WTC11 (cell line): ENCODE measurements at regions not wholly inside any gene's neighbourhood (a gene's known extent, or its start where the extent isn't known, plus 50 kb on each side); places are given as distances from the start of the nearest gene placed in this dataset.

Experiments
- ATAC-seq: fragments of 200-7000 bp; cut with Tn5 transposase; 2 replicates; pipeline ENCODE4 v1.10.0; 2021; ENCODE audit warnings: mild to moderate bottlenecking, moderate library complexity
- CTCF ChIA-PET: fragments of 300-600 bp; sonication (Branson Sonifier 250); formaldehyde crosslinking; loops from one replicate; lab custom pipeline; 2021; ENCODE audit warnings: antibody characterized with exemption; lab: Charles Lee
- POLR2A ChIA-PET: fragments of 350-600 bp; sonication (Branson Sonifier 250); formaldehyde crosslinking; loops from one replicate; lab custom pipeline; 2021; ENCODE audit warnings: antibody characterized with exemption; lab: Charles Lee
- DNase-seq: peaks from one replicate; pipeline ENCODE4 v3.0.0; 2021; ENCODE audit warnings: low spot score
- H3K27ac Mint-ChIP-seq: 2 replicates; pipeline ENCODE4 v1.8.0; 2021; ENCODE audit warnings: mixed read lengths
- H3K27me3 Mint-ChIP-seq: 2 replicates; pipeline ENCODE4 v1.8.0; 2021; ENCODE audit warnings: low read depth, mild to moderate bottlenecking, moderate library complexity, mixed read lengths
- H3K36me3 Mint-ChIP-seq: 2 replicates; pipeline ENCODE4 v1.8.0; 2021; ENCODE audit warnings: mixed read lengths
- H3K4me1 Mint-ChIP-seq: 2 replicates; pipeline ENCODE4 v1.8.0; 2022; ENCODE audit warnings: mixed read lengths
- H3K4me3 Mint-ChIP-seq: 2 replicates; pipeline ENCODE4 v1.8.0; 2021; ENCODE audit warnings: mild to moderate bottlenecking, moderate library complexity, mixed read lengths
- H3K9me3 Mint-ChIP-seq: 2 replicates; pipeline ENCODE4 v1.8.0; 2021; ENCODE audit warnings: mixed read lengths
- ATF1 ChIP-seq: sonication (generic); formaldehyde crosslinking; IDR thresholded peaks from 2 replicates; pipeline ENCODE4 v1.8.1; 2023; ENCODE audit warnings: mild to moderate bottlenecking, moderate library complexity, missing genetic modification reagents
- CTCF ChIP-seq: fragments of 200-600 bp; IDR thresholded peaks from 2 replicates; pipeline ENCODE4 v1.8.0; 2022; ENCODE audit warnings: antibody characterized with exemption
- E2F1 ChIP-seq: sonication (generic); formaldehyde crosslinking; IDR thresholded peaks from 2 replicates; pipeline ENCODE4 v1.8.0; 2022; ENCODE audit warnings: mild to moderate bottlenecking, missing genetic modification reagents
- ELF4 ChIP-seq: sonication (generic); formaldehyde crosslinking; IDR thresholded peaks from 2 replicates; pipeline ENCODE4 v1.8.1; 2022; ENCODE audit warnings: low read depth, mild to moderate bottlenecking, moderate library complexity, missing genetic modification reagents
- EMX1 ChIP-seq: fragments of 250-450 bp; sonication (Bioruptor Pico); IDR thresholded peaks from 2 replicates; pipeline ENCODE4 v1.8.0; 2021; ENCODE audit warnings: mild to moderate bottlenecking
- ESRRA ChIP-seq: sonication (generic); formaldehyde crosslinking; IDR thresholded peaks from 2 replicates; pipeline ENCODE4 v1.8.1; 2022; ENCODE audit warnings: mild to moderate bottlenecking, missing genetic modification reagents, borderline replicate concordance
- ETV6 ChIP-seq: sonication (generic); formaldehyde crosslinking; IDR thresholded peaks from 2 replicates; pipeline ENCODE4 v1.8.1; 2022; ENCODE audit warnings: mild to moderate bottlenecking, missing genetic modification reagents
- FOXJ3 ChIP-seq: sonication (generic); formaldehyde crosslinking; IDR thresholded peaks from 2 replicates; pipeline ENCODE4 v1.9.0; 2021; ENCODE audit warnings: missing genetic modification reagents, mild to moderate bottlenecking, borderline replicate concordance
- IRF1 ChIP-seq: sonication (generic); formaldehyde crosslinking; IDR thresholded peaks from 2 replicates; pipeline ENCODE4 v1.8.0; 2023; ENCODE audit warnings: missing genetic modification reagents
- IRF2 ChIP-seq: sonication (generic); formaldehyde crosslinking; IDR thresholded peaks from 2 replicates; pipeline ENCODE4 v1.8.0; 2022; ENCODE audit warnings: low read depth, missing genetic modification reagents, borderline replicate concordance
- JAZF1 ChIP-seq: fragments of 250-450 bp; sonication (Bioruptor Pico); IDR thresholded peaks from 2 replicates; pipeline ENCODE4 v1.9.0; 2021; ENCODE audit warnings: moderate library complexity, mild to moderate bottlenecking, inconsistent platforms
- JUN ChIP-seq: sonication (generic); formaldehyde crosslinking; IDR thresholded peaks from 2 replicates; pipeline ENCODE4 v1.8.0; 2023; ENCODE audit warnings: mild to moderate bottlenecking, missing genetic modification reagents
- MAX ChIP-seq: sonication (generic); formaldehyde crosslinking; IDR thresholded peaks from 2 replicates; pipeline ENCODE4 v1.8.0; 2022; ENCODE audit warnings: mild to moderate bottlenecking, missing genetic modification reagents
- NFE2L1 ChIP-seq: sonication (generic); formaldehyde crosslinking; IDR thresholded peaks from 2 replicates; pipeline ENCODE4 v1.8.1; 2023; ENCODE audit warnings: missing genetic modification reagents
- NR3C1 ChIP-seq: sonication (generic); formaldehyde crosslinking; conservative IDR thresholded peaks from 2 replicates; pipeline ENCODE4 v1.8.1; 2023; ENCODE audit warnings: low read depth, mild to moderate bottlenecking, missing genetic modification reagents
- PREB ChIP-seq: sonication (generic); formaldehyde crosslinking; IDR thresholded peaks from 2 replicates; pipeline ENCODE4 v1.8.1; 2022; ENCODE audit warnings: mild to moderate bottlenecking, missing genetic modification reagents, moderate library complexity, borderline replicate concordance
- PRRX2 ChIP-seq: fragments of 250-450 bp; sonication (Bioruptor Pico); IDR thresholded peaks from 2 replicates; pipeline ENCODE4 v1.8.0; 2021; ENCODE audit warnings: mild to moderate bottlenecking
- TCF7 ChIP-seq: sonication (generic); formaldehyde crosslinking; IDR thresholded peaks from 2 replicates; pipeline ENCODE4 v1.8.0; 2022; ENCODE audit warnings: mild to moderate bottlenecking, low read depth, missing genetic modification reagents, moderate library complexity
- USF1 ChIP-seq: sonication (generic); formaldehyde crosslinking; IDR thresholded peaks from 2 replicates; pipeline ENCODE4 v1.8.0; 2022; ENCODE audit warnings: mild to moderate bottlenecking, missing genetic modification reagents
- ZMAT4 ChIP-seq: fragments of 250-450 bp; sonication (Bioruptor Pico); IDR thresholded peaks from 2 replicates; pipeline ENCODE4 v1.9.0; 2021; ENCODE audit warnings: mild to moderate bottlenecking
- ZNF121 ChIP-seq: sonication (generic); formaldehyde crosslinking; IDR thresholded peaks from 2 replicates; pipeline ENCODE4 v1.8.0; 2023; ENCODE audit warnings: missing genetic modification reagents
- ZNF416 ChIP-seq: fragments of 250-450 bp; sonication (Bioruptor Pico); IDR thresholded peaks from 2 replicates; pipeline ENCODE4 v1.9.0; 2021; ENCODE audit warnings: mild to moderate bottlenecking, inconsistent platforms
- ZNF423 ChIP-seq: fragments of 250-450 bp; sonication (Bioruptor Pico); IDR thresholded peaks from 2 replicates; pipeline ENCODE4 v2.1.2; 2022; ENCODE audit warnings: mild to moderate bottlenecking, moderate library complexity
- ZNF425 ChIP-seq: fragments of 250-450 bp; sonication (Bioruptor Pico); conservative IDR thresholded peaks from 2 replicates; pipeline ENCODE4 v1.9.0; 2021; ENCODE audit warnings: mild to moderate bottlenecking

- H3K36me3 Mint-ChIP-seq = no peaks in the 10 kb centered on the region
- H3K27me3 Mint-ChIP-seq = no peaks in the 10 kb centered on the region
- ChIA-PET POLR2A (no interaction called here), CTCF (no interaction called here)
- H3K4me3 Mint-ChIP-seq = no peak overlapping the region
- no peak for DNase-seq
- H3K4me1 Mint-ChIP-seq = no peaks in the 10 kb centered on the region
- ATAC-seq = no peak
- H3K9me3 Mint-ChIP-seq = no peaks in the 10 kb centered on the region
- H3K27ac Mint-ChIP-seq = no peak overlapping the region
- TF ChIP-seq ZMAT4 (CRISPR knock-in tag) (no peak), IRF2 (CRISPR knock-in tag) (no peak), ZNF121 (CRISPR knock-in tag) (no peak), ELF4 (CRISPR knock-in tag) (no peak), ESRRA (CRISPR knock-in tag) (no peak), PRRX2 (CRISPR knock-in tag) (no peak), EMX1 (no peak), PREB (CRISPR knock-in tag) (no peak), ATF1 (no peak), ZNF423 (CRISPR knock-in tag) (no peak), CTCF (no peak), FOXJ3 (CRISPR knock-in tag) (no peak), IRF1 (CRISPR knock-in tag) (no peak), TCF7 (CRISPR knock-in tag) (no peak)
- TF ChIP-seq, all 79 proteins: peak for 0
These were observed 94.3 kb downstream of the EFNB1 start for GRCh38 chrX:68923147-68923546.

- POLR2A ChIA-PET = no interaction called here
- TF ChIP-seq ZNF425 (no peak), ETV6 (no peak), NFE2L1 (CRISPR knock-in tag) (no peak), USF1 (CRISPR knock-in tag) (no peak), NR3C1 (no peak), E2F1 (CRISPR knock-in tag) (no peak), ZNF121 (CRISPR knock-in tag) (no peak), MAX (no peak), ZNF416 (no peak), JUN (CRISPR knock-in tag) (no peak), JAZF1 (CRISPR knock-in tag) (no peak), ZNF423 (CRISPR knock-in tag) (no peak), CTCF (no peak)
- CTCF ChIA-PET = interaction anchor here (0.6 to 1.2 kb wide), 4 partner anchors 23 to 466 kb away, joined by 3 read pairs; partner anchors contain the start of gene EFNB1
- H3K27ac Mint-ChIP-seq = no peak overlapping the region
- DNase-seq (no peak), ATAC-seq (peak; percentile 36; the same call in 1 of the 2 replicates)
- H3K27me3 Mint-ChIP-seq = no peaks in the 10 kb centered on the region
- no peaks in the 10 kb centered on the region for H3K9me3 Mint-ChIP-seq
- no peaks in the 10 kb centered on the region for H3K36me3 Mint-ChIP-seq
- H3K4me1 Mint-ChIP-seq = peaks cover 3% of the 10 kb centered on the region; the same call in 1 of the 2 replicates
- no peak overlapping the region for H3K4me3 Mint-ChIP-seq
These were observed 93.2 kb downstream of the EFNB1 start for GRCh38 chrX:68922013-68922412.
